T-cell (primary cell): ENCODE measurements at regions not wholly inside any gene's neighbourhood (a gene's known extent, or its start where the extent isn't known, plus 50 kb on each side); places are given as distances from the start of the nearest gene placed in this dataset.

ENCODE experiments used
- ATAC-seq, 4 experiments: fragments of 200-7000 bp in 3 of 4; fragments of 150-1000 bp in 1 of 4; cut with Tn5 transposase; replicated peaks in 1 of 4; 1 replicate in 3 of 4; 2 replicates in 1 of 4; pipeline ENCODE4 v1.10.0; 2021; ENCODE audit warnings: moderate library complexity in 3 of 4, mild to moderate bottlenecking in 2 of 4, moderate number of reproducible peaks in 1 of 4
- CTCF ChIA-PET, 2 donors: fragments of 300-600 bp; sonication (Branson Sonifier 250); formaldehyde crosslinking; loops; one replicate each; lab custom pipeline; 2022; ENCODE audit warnings: antibody characterized with exemption in 2 of 2; lab: Charles Lee
- POLR2A ChIA-PET, 2 donors: fragments of 300-600 bp; sonication (Branson Sonifier 250); formaldehyde crosslinking; loops; one replicate each; lab custom pipeline; 2022; ENCODE audit warnings: antibody characterized with exemption in 2 of 2; lab: Charles Lee
- DNase-seq, 35 experiments: peaks; one replicate each; pipeline versions ENCODE4 v3.0.0 to v3.0.0-alpha.2; 2013 to 2023
- H3K27ac ChIP-seq: one replicate; pipeline ENCODE4 v1.5.1; 2013; ENCODE audit warnings: low read length
- H3K27me3 ChIP-seq, 2 experiments: replicated peaks in 1 of 2; 1 replicate in 1 of 2; 2 replicates in 1 of 2; pipeline versions ENCODE4 v1.6.1 to v1.7.0; 2013; ENCODE audit warnings: low read length in 1 of 2, mixed read lengths in 1 of 2; ENCODE audit not compliant: control insufficient read depth in 2 of 2, insufficient read depth in 2 of 2; ENCODE audit errors: extremely low read depth in 1 of 2
- H3K36me3 ChIP-seq, 2 donors: 1 replicate in 1 of 2; 2 replicates in 1 of 2; pipeline versions ENCODE4 v1.6.1 to v1.7.0; 2013; ENCODE audit warnings: low read length in 1 of 2; ENCODE audit not compliant: control insufficient read depth in 2 of 2, insufficient read depth in 1 of 2; ENCODE audit errors: extremely low read depth in 1 of 2
- H3K4me1 ChIP-seq, 2 experiments: 1 replicate in 1 of 2; 2 replicates in 1 of 2; pipeline versions ENCODE4 v1.6.1 to v1.7.0; 2013; ENCODE audit warnings: low read length in 2 of 2, mixed read lengths in 1 of 2; ENCODE audit not compliant: insufficient read depth in 2 of 2, control insufficient read depth in 1 of 2; ENCODE audit errors: extremely low read depth in 1 of 2
- H3K4me3 ChIP-seq, 2 donors: 1 replicate in 1 of 2; 2 replicates in 1 of 2; pipeline versions ENCODE4 v1.5.1 to v1.7.0; 2013; ENCODE audit warnings: mild to moderate bottlenecking in 2 of 2, low read length in 1 of 2, moderate library complexity in 1 of 2; ENCODE audit not compliant: control insufficient read depth in 1 of 2; ENCODE audit errors: extremely low read depth in 1 of 2
- H3K9me3 ChIP-seq: 2 replicates; pipeline ENCODE4 v1.7.0; 2013
- H3K27ac Mint-ChIP-seq, 2 donors: one replicate each; pipeline ENCODE4 v1.8.0; 2020 to 2021; ENCODE audit warnings: mild to moderate bottlenecking in 2 of 2, mixed read lengths in 2 of 2
- H3K27me3 Mint-ChIP-seq, 2 donors: one replicate each; pipeline ENCODE4 v1.8.0; 2021 to 2022; ENCODE audit warnings: mixed read lengths in 2 of 2
- H3K36me3 Mint-ChIP-seq: one replicate; pipeline ENCODE4 v1.8.0; 2021; ENCODE audit warnings: mixed read lengths
- H3K4me1 Mint-ChIP-seq, 3 donors: one replicate each; pipeline ENCODE4 v1.8.0; 2020 to 2022; ENCODE audit warnings: mixed read lengths in 3 of 3, mild to moderate bottlenecking in 1 of 3
- H3K4me3 Mint-ChIP-seq, 3 donors: one replicate each; pipeline ENCODE4 v1.8.0; 2020 to 2022; ENCODE audit warnings: mild to moderate bottlenecking in 3 of 3, mixed read lengths in 3 of 3, moderate library complexity in 3 of 3
- H3K9me3 Mint-ChIP-seq, 3 donors: one replicate each; pipeline ENCODE4 v1.8.0; 2020 to 2022; ENCODE audit warnings: mixed read lengths in 3 of 3
- WGBS: methylation state at CpG from one replicate; pipeline ENCODE4 v1.1.5; 2013; ENCODE audit warnings: missing lambda C conversion rate; ENCODE audit not compliant: insufficient coverage; 5-methylcytosine and 5-hydroxymethylcytosine counted together

- H3K4me1 ChIP-seq = no peaks in the 10 kb centered on the region
- H3K9me3 Mint-ChIP-seq = no peaks in the 10 kb centered on the region
- H3K27ac Mint-ChIP-seq = no peak overlapping the region
- no peak for DNase-seq
- H3K27ac ChIP-seq = no peak overlapping the region
- H3K27me3 Mint-ChIP-seq = peaks cover 26% of the 10 kb centered on the region in 2 donors
- WGBS = 42% methylated on average over 6 of the region's 9 CpGs
- no peak for ATAC-seq
- no peak overlapping the region for H3K4me3 ChIP-seq
- H3K27me3 ChIP-seq = peaks cover 0 to 27% of the 10 kb centered on the region in 2 experiments
- CTCF ChIA-PET = no interaction called here
- H3K36me3 ChIP-seq = no peaks in the 10 kb centered on the region
- H3K9me3 ChIP-seq = no peaks in the 10 kb centered on the region
- H3K36me3 Mint-ChIP-seq = no peaks in the 10 kb centered on the region
- H3K4me1 Mint-ChIP-seq = no peaks in the 10 kb centered on the region
- POLR2A ChIA-PET = no interaction called here
- no peak overlapping the region for H3K4me3 Mint-ChIP-seq
These were observed 137.5 kb upstream of the SYT13 start for GRCh38 chr11:45423475-45424120.

- no peak overlapping the region for H3K27ac ChIP-seq
- 54% methylated on average over 5 of the region's 6 CpGs for WGBS
- ChIA-PET POLR2A (no interaction called here), CTCF (no interaction called here)
- Mint-ChIP-seq H3K4me3 (no peak overlapping the region), H3K27ac (no peak overlapping the region), H3K9me3 (no peaks in the 10 kb centered on the region), H3K36me3 (no peaks in the 10 kb centered on the region), H3K27me3 (peaks cover 30% of the 10 kb centered on the region in 2 donors), H3K4me1 (no peaks in the 10 kb centered on the region)
- no peaks in the 10 kb centered on the region for H3K9me3 ChIP-seq
- H3K4me3 ChIP-seq = no peak overlapping the region
- H3K36me3 ChIP-seq = no peaks in the 10 kb centered on the region
- peaks cover 0 to 27% of the 10 kb centered on the region in 2 experiments for H3K27me3 ChIP-seq
- no peak for ATAC-seq
- no peak for DNase-seq
- no peaks in the 10 kb centered on the region for H3K4me1 ChIP-seq
These were observed 136.9 kb upstream of the SYT13 start for GRCh38 chr11:45423036-45423435.

GRCh38 chr11:45414088-45414487 lies 127.9 kb upstream of the SYT13 start:
- ChIA-PET POLR2A (no interaction called here), CTCF (no interaction called here)
- no peaks in the 10 kb centered on the region for H3K36me3 Mint-ChIP-seq
- H3K4me3 Mint-ChIP-seq = no peak overlapping the region
- H3K27me3 Mint-ChIP-seq = peaks cover 39% of the 10 kb centered on the region in 2 donors
- Histone ChIP-seq H3K9me3 (no peaks in the 10 kb centered on the region), H3K36me3 (no peaks in the 10 kb centered on the region), H3K27me3 (peaks cover 2 to 38% of the 10 kb centered on the region in 2 experiments), H3K27ac (no peak overlapping the region), H3K4me1 (no peaks in the 10 kb centered on the region), H3K4me3 (no peak overlapping the region)
- DNase-seq = no peak
- ATAC-seq = no peak
- no peaks in the 10 kb centered on the region for H3K4me1 Mint-ChIP-seq
- WGBS = 100% methylated on average over 1 of the region's 3 CpGs
- H3K27ac Mint-ChIP-seq = no peak overlapping the region
- H3K9me3 Mint-ChIP-seq = no peaks in the 10 kb centered on the region

GRCh38 chr11:45413156-45413858 lies 127.2 kb upstream of the SYT13 start:
- Mint-ChIP-seq H3K27me3 (peaks cover 37 to 45% of the 10 kb centered on the region in 2 donors), H3K9me3 (no peaks in the 10 kb centered on the region), H3K4me3 (no peak overlapping the region), H3K36me3 (no peaks in the 10 kb centered on the region), H3K27ac (no peak overlapping the region), H3K4me1 (no peaks in the 10 kb centered on the region)
- no peak for DNase-seq
- no peak overlapping the region for H3K27ac ChIP-seq
- POLR2A ChIA-PET = no interaction called here
- CTCF ChIA-PET = no interaction called here
- no peak for ATAC-seq
- H3K36me3 ChIP-seq = no peaks in the 10 kb centered on the region
- no peaks in the 10 kb centered on the region for H3K9me3 ChIP-seq
- H3K4me3 ChIP-seq = no peak overlapping the region
- 59% methylated on average over 3 of the region's 8 CpGs for WGBS
- no peaks in the 10 kb centered on the region for H3K4me1 ChIP-seq
- peaks cover 2 to 46% of the 10 kb centered on the region in 2 experiments for H3K27me3 ChIP-seq

- Mint-ChIP-seq H3K4me1 (no peaks in the 10 kb centered on the region), H3K4me3 (no peak overlapping the region), H3K27ac (no peak overlapping the region), H3K36me3 (no peaks in the 10 kb centered on the region), H3K9me3 (no peaks in the 10 kb centered on the region), H3K27me3 (peaks cover 36 to 48% of the 10 kb centered on the region in 2 donors)
- ChIA-PET POLR2A (no interaction called here), CTCF (no interaction called here)
- Histone ChIP-seq H3K4me1 (no peaks in the 10 kb centered on the region), H3K27ac (no peak overlapping the region), H3K9me3 (no peaks in the 10 kb centered on the region), H3K27me3 (peaks cover 2 to 49% of the 10 kb centered on the region in 2 experiments), H3K36me3 (no peaks in the 10 kb centered on the region), H3K4me3 (no peak overlapping the region)
- ATAC-seq = no peak
- 55% methylated on average over 4 of the region's 5 CpGs for WGBS
- no peak for DNase-seq
These were observed 126.4 kb upstream of the SYT13 start for GRCh38 chr11:45412521-45412920.

GRCh38 chr11:45412051-45412471 lies 125.9 kb upstream of the SYT13 start:
- Mint-ChIP-seq H3K27me3 (peaks cover 37 to 49% of the 10 kb centered on the region in 2 donors), H3K36me3 (no peaks in the 10 kb centered on the region), H3K9me3 (no peaks in the 10 kb centered on the region), H3K27ac (no peak overlapping the region), H3K4me1 (no peaks in the 10 kb centered on the region), H3K4me3 (no peak overlapping the region)
- Histone ChIP-seq H3K27ac (no peak overlapping the region), H3K4me3 (no peak overlapping the region), H3K9me3 (no peaks in the 10 kb centered on the region), H3K27me3 (peaks cover 2 to 49% of the 10 kb centered on the region in 2 experiments), H3K4me1 (no peaks in the 10 kb centered on the region), H3K36me3 (no peaks in the 10 kb centered on the region)
- WGBS = 30% methylated on average over 7 of the region's 12 CpGs
- ChIA-PET POLR2A (no interaction called here), CTCF (no interaction called here)
- ATAC-seq = no peak
- no peak for DNase-seq
